H1 (cell line): ENCODE measurements at regions not wholly inside any gene's neighbourhood (a gene's known extent, or its start where the extent isn't known, plus 50 kb on each side); places are given as distances from the start of the nearest gene placed in this dataset.

ENCODE experiments used
- CTCF ChIA-PET: fragments of 300-600 bp; sonication (Branson Sonifier 250); formaldehyde crosslinking; loops from one replicate; lab custom pipeline; 2021; ENCODE audit not compliant: partially characterized antibody; lab: Charles Lee
- POLR2A ChIA-PET: fragments of 300-600 bp; sonication (Branson Sonifier 250); formaldehyde crosslinking; loops from one replicate; lab custom pipeline; 2021; ENCODE audit warnings: inconsistent platforms; ENCODE audit not compliant: partially characterized antibody; lab: Charles Lee
- DNase-seq, 2 experiments: peaks; one replicate each; pipeline versions ENCODE4 v3.0.0 to v3.0.0-alpha.2; 2010 to 2022; ENCODE audit warnings: low spot score in 2 of 2, low read depth in 1 of 2, mixed read lengths in 1 of 2
- FAIRE-seq: peaks from 2 replicates; lab custom pipeline; 2011; peaks lifted over from hg19 to GRCh38; lab: Jason Lieb, UNC
- H2AFZ ChIP-seq: 2 replicates; pipeline ENCODE4 v1.8.1; 2012; ENCODE audit warnings: low read length, inconsistent platforms
- H2AK5ac ChIP-seq: 2 replicates; pipeline ENCODE4 v1.6.1; 2013; ENCODE audit warnings: low read depth, low read length
- H2BK120ac ChIP-seq: replicated peaks from 2 replicates; pipeline ENCODE3; 2013; ENCODE audit warnings: low read depth, low read length, inconsistent platforms
- H2BK12ac ChIP-seq: 2 replicates; pipeline ENCODE4 v1.6.1; 2013; ENCODE audit warnings: low read depth, low read length
- H2BK15ac ChIP-seq: 2 replicates; pipeline ENCODE4 v1.6.1; 2013; ENCODE audit warnings: low read length
- H2BK20ac ChIP-seq: 2 replicates; pipeline ENCODE4 v1.6.1; 2013; ENCODE audit warnings: low read length
- H2BK5ac ChIP-seq: 2 replicates; pipeline ENCODE4 v1.6.1; 2013; ENCODE audit warnings: low read depth, low read length
- H3K14ac ChIP-seq: 2 replicates; pipeline ENCODE4 v1.6.1; 2013; ENCODE audit warnings: inconsistent platforms; ENCODE audit not compliant: insufficient read length
- H3K18ac ChIP-seq: 2 replicates; pipeline ENCODE4 v1.6.1; 2013; ENCODE audit warnings: low read length; ENCODE audit errors: extremely low read depth
- H3K23ac ChIP-seq: 2 replicates; pipeline ENCODE4 v1.6.1; 2013; ENCODE audit warnings: inconsistent platforms; ENCODE audit not compliant: insufficient read length
- H3K23me2 ChIP-seq: 2 replicates; pipeline ENCODE4 v1.6.1; 2013; ENCODE audit warnings: low read depth, low read length
- H3K27ac ChIP-seq: 2 replicates; pipeline ENCODE4 v1.6.1; 2011; ENCODE audit warnings: low read depth, low read length, inconsistent platforms
- H3K27me3 ChIP-seq, 4 experiments: replicated peaks in 1 of 4; 1 replicate in 1 of 4; 2 replicates in 3 of 4; pipeline versions ENCODE4 v1.6.1 to v1.8.1; 2011 to 2013; ENCODE audit warnings: low read length in 3 of 4, mild to moderate bottlenecking in 3 of 4, inconsistent platforms in 2 of 4, mixed read lengths in 2 of 4, moderate library complexity in 1 of 4; ENCODE audit not compliant: control insufficient read depth in 3 of 4, insufficient read depth in 3 of 4; ENCODE audit errors: extremely low read depth in 1 of 4
- H3K36me3 ChIP-seq, 4 experiments: 2 replicates each; pipeline versions ENCODE4 v1.6.1 to v1.8.1; 2011 to 2013; ENCODE audit warnings: mild to moderate bottlenecking in 4 of 4, low read length in 3 of 4, moderate library complexity in 2 of 4, control low read depth in 1 of 4, inconsistent platforms in 1 of 4; ENCODE audit not compliant: insufficient read depth in 4 of 4, control insufficient read depth in 2 of 4
- H3K4ac ChIP-seq: replicated peaks from 2 replicates; pipeline ENCODE3; 2013; ENCODE audit warnings: low read length, low read depth, mixed read lengths, inconsistent platforms; ENCODE audit not compliant: insufficient read length
- H3K4me1 ChIP-seq, 4 experiments: replicated peaks in 1 of 4; 1 replicate in 1 of 4; 2 replicates in 3 of 4; pipeline versions ENCODE4 v1.6.1 to v1.8.1; 2011 to 2013; ENCODE audit warnings: low read length in 3 of 4, inconsistent platforms in 2 of 4, mixed read lengths in 1 of 4; ENCODE audit not compliant: insufficient read depth in 4 of 4, control insufficient read depth in 3 of 4
- H3K4me2 ChIP-seq, 2 experiments: 2 replicates each; pipeline versions ENCODE4 v1.6.1 to v1.8.1; 2011 to 2013; ENCODE audit warnings: low read depth in 2 of 2, low read length in 2 of 2, control low read depth in 1 of 2, inconsistent platforms in 1 of 2, mild to moderate bottlenecking in 1 of 2; ENCODE audit not compliant: insufficient read depth in 1 of 2
- H3K4me3 ChIP-seq, 4 experiments: fragments of 200-600, 300-600 bp in 1 of 4; sonication (generic), shearing (Covaris generic), sonication (Bioruptor Twin) in 1 of 4; 2 replicates each; pipeline versions ENCODE4 v1.5.1 to v1.8.1; 2011 to 2016; ENCODE audit warnings: low read length in 4 of 4, low read depth in 3 of 4, control low read depth in 2 of 4, inconsistent platforms in 2 of 4, mild to moderate bottlenecking in 2 of 4, mixed read lengths in 1 of 4, moderate library complexity in 1 of 4; ENCODE audit not compliant: insufficient read depth in 2 of 4; ENCODE audit errors: extremely low read depth in 1 of 4
- H3K56ac ChIP-seq: replicated peaks from 2 replicates; pipeline ENCODE3; 2013; ENCODE audit warnings: low read depth, mild to moderate bottlenecking, mixed read lengths, low read length, inconsistent platforms; ENCODE audit not compliant: insufficient read length
- H3K79me1 ChIP-seq: 2 replicates; pipeline ENCODE4 v1.6.1; 2013; ENCODE audit warnings: low read depth, low read length, control low read depth
- H3K79me2 ChIP-seq, 2 experiments: 2 replicates each; pipeline versions ENCODE4 v1.6.1 to v1.8.1; 2012 to 2013; ENCODE audit warnings: low read length in 2 of 2, mild to moderate bottlenecking in 2 of 2, inconsistent platforms in 1 of 2; ENCODE audit not compliant: insufficient read depth in 2 of 2, control insufficient read depth in 1 of 2
- H3K9ac ChIP-seq, 4 experiments: replicated peaks in 1 of 4; 1 replicate in 1 of 4; 2 replicates in 3 of 4; pipeline versions ENCODE4 v1.6.1 to v1.8.1; 2011 to 2013; ENCODE audit warnings: low read depth in 3 of 4, low read length in 3 of 4, control low read depth in 2 of 4, mild to moderate bottlenecking in 2 of 4, moderate library complexity in 2 of 4, inconsistent platforms in 1 of 4; ENCODE audit errors: extremely low read depth in 1 of 4
- H3K9me3 ChIP-seq, 2 experiments: 2 replicates each; pipeline versions ENCODE4 v1.6.1 to v1.8.1; 2012 to 2013; ENCODE audit warnings: mild to moderate bottlenecking in 2 of 2, moderate library complexity in 2 of 2, control low read depth in 1 of 2, inconsistent platforms in 1 of 2, low read depth in 1 of 2, low read length in 1 of 2, mixed read lengths in 1 of 2; ENCODE audit not compliant: insufficient read depth in 2 of 2
- H4K20me1 ChIP-seq, 2 experiments: replicated peaks in 1 of 2; 2 replicates each; pipeline versions ENCODE3 to v1.8.1; 2011 to 2013; ENCODE audit warnings: inconsistent platforms in 2 of 2, low read length in 2 of 2, mild to moderate bottlenecking in 1 of 2; ENCODE audit not compliant: insufficient read depth in 2 of 2, control insufficient read depth in 1 of 2
- H4K5ac ChIP-seq: 2 replicates; pipeline ENCODE4 v1.6.1; 2013; ENCODE audit warnings: low read length, low read depth, mixed read lengths, inconsistent platforms; ENCODE audit not compliant: insufficient read length
- H4K8ac ChIP-seq: 2 replicates; pipeline ENCODE4 v1.8.0; 2013; ENCODE audit warnings: mild to moderate bottlenecking, moderate library complexity, low read length, inconsistent platforms; ENCODE audit not compliant: insufficient read depth; ENCODE audit errors: extremely low read depth
- H4K91ac ChIP-seq: replicated peaks from 2 replicates; pipeline ENCODE3; 2013; ENCODE audit warnings: low read length, mixed read lengths, inconsistent platforms; ENCODE audit not compliant: insufficient read length
- CHD1 ChIP-seq: IDR thresholded peaks from 2 replicates; pipeline ENCODE4 v1.6.1; 2012; ENCODE audit warnings: low read depth, low read length, improper control_type of control experiment
- MAX ChIP-seq: IDR thresholded peaks from 2 replicates; pipeline ENCODE4 v1.6.1; 2012; ENCODE audit warnings: inconsistent platforms
- SIX5 ChIP-seq: IDR thresholded peaks from 2 replicates; pipeline ENCODE4 v1.6.1; 2011; ENCODE audit warnings: mild to moderate bottlenecking, low read depth, low read length

DNA sequence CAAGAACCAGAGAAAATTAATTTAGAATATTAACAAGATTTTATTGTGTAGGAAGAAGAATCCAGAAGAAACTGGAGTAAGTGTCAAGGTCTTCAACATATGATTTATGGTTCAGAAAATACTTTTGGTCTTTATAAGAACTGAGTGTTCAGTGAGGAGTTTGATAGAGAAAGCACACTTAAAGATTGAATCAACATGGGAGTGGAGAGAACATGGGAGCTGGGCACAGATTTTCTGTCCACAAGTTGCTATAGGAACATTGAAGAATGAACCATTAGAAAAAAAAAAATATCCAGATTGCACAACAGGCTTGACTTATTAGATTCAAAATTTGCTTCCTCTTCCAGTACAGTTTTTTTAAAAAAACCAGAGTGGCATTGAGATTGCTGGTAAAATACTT lies 601.2 kb upstream of the GNPDA2 start:
- no peaks in the 10 kb centered on the region for H3K79me2 ChIP-seq
- CTCF ChIA-PET = no interaction called here
- no peaks in the 10 kb centered on the region for H3K36me3 ChIP-seq
- no peak overlapping the region for H2AFZ ChIP-seq
- H4K91ac ChIP-seq = no peak overlapping the region
- no peaks in the 10 kb centered on the region for H3K9me3 ChIP-seq
- H3K4me1 ChIP-seq = no peaks in the 10 kb centered on the region; a peak in 2 of 7 replicates
- H4K8ac ChIP-seq = no peak overlapping the region
- no peak overlapping the region for H3K9ac ChIP-seq
- TF ChIP-seq CHD1 = no peak
- no peak for TF ChIP-seq MAX
- no peak for TF ChIP-seq SIX5
- POLR2A ChIA-PET = no interaction called here
- no peak overlapping the region for H2BK5ac ChIP-seq
- no peak overlapping the region for H3K27ac ChIP-seq
- H3K4me3 ChIP-seq = no peak overlapping the region
- H2BK12ac ChIP-seq = no peak overlapping the region
- H4K20me1 ChIP-seq = no peaks in the 10 kb centered on the region
- H3K23ac ChIP-seq = no peak overlapping the region
- no peak overlapping the region for H2BK120ac ChIP-seq
- H4K5ac ChIP-seq = no peak overlapping the region
- no peak overlapping the region for H3K18ac ChIP-seq
- H3K23me2 ChIP-seq = no peaks in the 10 kb centered on the region
- no peak overlapping the region for H3K14ac ChIP-seq
- H3K79me1 ChIP-seq = no peaks in the 10 kb centered on the region
- no peak overlapping the region for H2AK5ac ChIP-seq
- H2BK20ac ChIP-seq = no peak overlapping the region
- H3K4ac ChIP-seq = no peak overlapping the region
- H3K27me3 ChIP-seq = no peaks in the 10 kb centered on the region
- no peak for DNase-seq
- no peak overlapping the region for H3K56ac ChIP-seq
- no peak for FAIRE-seq
- H2BK15ac ChIP-seq = no peak overlapping the region
- no peak overlapping the region for H3K4me2 ChIP-seq
